ENCODE measurements at regions not wholly inside any gene's neighbourhood (a gene's known extent, or its start where the extent isn't known, plus 50 kb on each side); places are given as distances from the start of the nearest gene placed in this dataset.

DNA sequence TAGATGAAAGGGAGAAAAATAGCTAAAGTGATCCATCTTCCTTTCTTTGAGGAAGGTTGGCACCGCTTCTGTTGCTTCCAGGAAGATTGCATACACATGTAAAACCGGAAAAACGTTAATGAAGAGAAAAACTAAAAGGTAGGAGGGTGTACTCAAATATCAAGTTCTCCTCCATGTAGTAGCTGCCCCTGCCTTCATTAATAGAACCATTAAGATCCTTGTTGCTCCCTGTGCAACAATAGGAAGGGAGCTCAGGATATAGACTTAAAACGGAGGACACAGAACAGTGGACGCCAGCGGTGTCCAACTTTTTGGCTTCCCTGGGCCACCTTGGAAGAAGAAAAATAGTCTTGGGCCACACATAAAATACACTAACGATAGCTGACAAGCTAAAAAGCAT, 118.9 kb downstream of the TMEM174 start:
- TF ChIP-seq CTCF (conservative IDR thresholded peaks at IDR 0.05; ENCODE audit: low read length), result no peak
- no peak for TF ChIP-seq EZH2phosphoT487 (IDR thresholded peaks at IDR 0.05; ENCODE audit: borderline replicate concordance, low read depth, low read length)
